Bronchial epithelial cell (primary cell): ENCODE measurements at regions not wholly inside any gene's neighbourhood (a gene's known extent, or its start where the extent isn't known, plus 50 kb on each side); places are given as distances from the start of the nearest gene placed in this dataset.
A peak's percentile ranks its signal among the peaks of the same experiment; 100 is the strongest.

Experiments
- DNase-seq: peaks from one replicate; pipeline ENCODE4 v3.0.0-alpha.2; 2010; ENCODE audit warnings: low read depth
- FAIRE-seq: peaks from 2 replicates; lab custom pipeline; 2011; peaks lifted over from hg19 to GRCh38; lab: Jason Lieb, UNC
- H3K27me3 ChIP-seq: 2 replicates; pipeline ENCODE4 v1.5.1; 2011; ENCODE audit warnings: low read length; ENCODE audit not compliant: control insufficient read depth, insufficient read depth
- H3K36me3 ChIP-seq: 2 replicates; pipeline ENCODE4 v1.5.1; 2011; ENCODE audit warnings: low read length; ENCODE audit not compliant: control insufficient read depth, insufficient read depth
- H3K4me3 ChIP-seq: 2 replicates; pipeline ENCODE4 v1.5.1; 2011; ENCODE audit warnings: mild to moderate bottlenecking, low read depth, low read length, control low read depth
- CTCF ChIP-seq: IDR thresholded peaks from 2 replicates; pipeline ENCODE4 v1.5.1; 2011; ENCODE audit warnings: mild to moderate bottlenecking, moderate library complexity, low read length, control low read depth, inconsistent platforms; ENCODE audit not compliant: insufficient read depth, severe bottlenecking

GRCh38 chr10:47058032-47058702 is 146.9 kb downstream of the PTPN20 start:
- no peak for DNase-seq

GRCh38 chr10:47058961-47059391 is 147.7 kb downstream of the PTPN20 start:
- no peak overlapping the region for H3K4me3 ChIP-seq
- no peak for FAIRE-seq
- no peaks in the 10 kb centered on the region for H3K27me3 ChIP-seq
- TF ChIP-seq CTCF, result no peak
- DNase-seq, result no peak
- H3K36me3 ChIP-seq, result no peaks in the 10 kb centered on the region

More at GRCh38 chr10:47058032-47058702, 146.9 kb downstream of the PTPN20 start:
- TF ChIP-seq CTCF, result no peak
- no peak for FAIRE-seq
- H3K4me3 ChIP-seq, result no peak overlapping the region
- H3K27me3 ChIP-seq, result no peaks in the 10 kb centered on the region
- H3K36me3 ChIP-seq, result no peaks in the 10 kb centered on the region

GRCh38 chr10:47059606-47060311 is 148.5 kb downstream of the PTPN20 start:
- DNase-seq (no peak), FAIRE-seq (peak; percentile 7)
- no peak for TF ChIP-seq CTCF
- Histone ChIP-seq H3K27me3 (no peaks in the 10 kb centered on the region), H3K36me3 (no peaks in the 10 kb centered on the region), H3K4me3 (no peak overlapping the region)

GRCh38 chr10:47060356-47060755 is 149.1 kb downstream of the PTPN20 start:
- no peaks in the 10 kb centered on the region for H3K36me3 ChIP-seq
- FAIRE-seq (no peak), DNase-seq (no peak)
- H3K27me3 ChIP-seq, result no peaks in the 10 kb centered on the region
- no peak for TF ChIP-seq CTCF
- H3K4me3 ChIP-seq, result no peak overlapping the region

- DNase-seq (no peak), FAIRE-seq (no peak)
- H3K36me3 ChIP-seq, result no peaks in the 10 kb centered on the region
- TF ChIP-seq CTCF, result no peak
- no peaks in the 10 kb centered on the region for H3K27me3 ChIP-seq
- H3K4me3 ChIP-seq, result no peak overlapping the region
Observed at GRCh38 chr10:47060993-47061500, 149.8 kb downstream of the PTPN20 start.
